NT2/D1 (cell line): ENCODE measurements at regions not wholly inside any gene's neighbourhood (a gene's known extent, or its start where the extent isn't known, plus 50 kb on each side); places are given as distances from the start of the nearest gene placed in this dataset.

Source experiments
- DNase-seq: peaks from one replicate; pipeline ENCODE4 v3.0.0-alpha.2; 2011; ENCODE audit warnings: low read depth, low spot score
- H3K27me3 ChIP-seq: 2 replicates; pipeline ENCODE4 v1.6.0; 2011; ENCODE audit warnings: mild to moderate bottlenecking; ENCODE audit not compliant: insufficient read length, insufficient read depth
- H3K36me3 ChIP-seq: 2 replicates; pipeline ENCODE4 v1.6.1; 2011; ENCODE audit warnings: mild to moderate bottlenecking, low read length, mixed read lengths; ENCODE audit not compliant: insufficient read depth, insufficient read length
- H3K4me1 ChIP-seq: 2 replicates; pipeline ENCODE4 v1.5.1; 2011; ENCODE audit not compliant: insufficient read depth, insufficient read length
- H3K4me3 ChIP-seq: 2 replicates; pipeline ENCODE4 v1.5.1; 2011; ENCODE audit warnings: low read depth; ENCODE audit not compliant: insufficient read length
- H3K9ac ChIP-seq: 2 replicates; pipeline ENCODE4 v1.6.0; 2011; ENCODE audit warnings: low read depth; ENCODE audit not compliant: insufficient read length
- H3K9me3 ChIP-seq: 2 replicates; pipeline ENCODE4 v1.5.1; 2011; ENCODE audit warnings: mild to moderate bottlenecking, low read length; ENCODE audit not compliant: insufficient read depth
- SUZ12 ChIP-seq: IDR thresholded peaks from 2 replicates; pipeline ENCODE4 v1.6.1; 2011; ENCODE audit not compliant: insufficient read length, insufficient read depth; ENCODE audit errors: extremely low read depth
- YY1 ChIP-seq: IDR thresholded peaks from 2 replicates; pipeline ENCODE4 v1.6.1; 2011; ENCODE audit not compliant: insufficient read length, insufficient read depth
- ZNF274 ChIP-seq: IDR thresholded peaks from 2 replicates; pipeline ENCODE4 v1.6.1; 2011; ENCODE audit warnings: mild to moderate bottlenecking, low read depth, low read length

- TF ChIP-seq SUZ12 (no peak), YY1 (no peak), ZNF274 (no peak)
- H3K4me1 ChIP-seq: no peaks in the 10 kb centered on the region
- no peaks in the 10 kb centered on the region for H3K36me3 ChIP-seq
- no peak overlapping the region for H3K9ac ChIP-seq
- DNase-seq: no peak
- no peaks in the 10 kb centered on the region for H3K9me3 ChIP-seq
- no peak overlapping the region for H3K4me3 ChIP-seq
- H3K27me3 ChIP-seq: no peaks in the 10 kb centered on the region
Observed at GRCh38 chr6:23611776-23612381, 514.1 kb upstream of the NRSN1 start.

GRCh38 chr6:23618366-23618765, 507.6 kb upstream of the NRSN1 start:
- TF ChIP-seq ZNF274 (no peak), YY1 (no peak), SUZ12 (no peak)
- no peaks in the 10 kb centered on the region for H3K9me3 ChIP-seq
- DNase-seq: no peak
- no peaks in the 10 kb centered on the region for H3K27me3 ChIP-seq
- H3K4me1 ChIP-seq: no peaks in the 10 kb centered on the region
- no peaks in the 10 kb centered on the region for H3K36me3 ChIP-seq
- H3K9ac ChIP-seq: no peak overlapping the region
- no peak overlapping the region for H3K4me3 ChIP-seq

- Histone ChIP-seq H3K4me3 (no peak overlapping the region), H3K36me3 (no peaks in the 10 kb centered on the region), H3K4me1 (no peaks in the 10 kb centered on the region), H3K9ac (no peak overlapping the region), H3K27me3 (no peaks in the 10 kb centered on the region), H3K9me3 (no peaks in the 10 kb centered on the region)
- TF ChIP-seq SUZ12 (no peak), ZNF274 (no peak), YY1 (no peak)
- DNase-seq: no peak
Observed at GRCh38 chr6:23620911-23621401, 505.1 kb upstream of the NRSN1 start.

GRCh38 chr6:23630726-23631635, 495.0 kb upstream of the NRSN1 start:
- TF ChIP-seq ZNF274 (no peak), YY1 (no peak), SUZ12 (no peak)
- no peaks in the 10 kb centered on the region for H3K4me1 ChIP-seq
- no peaks in the 10 kb centered on the region for H3K27me3 ChIP-seq
- no peaks in the 10 kb centered on the region for H3K9me3 ChIP-seq
- H3K36me3 ChIP-seq: no peaks in the 10 kb centered on the region
- H3K4me3 ChIP-seq: no peak overlapping the region
- no peak for DNase-seq
- H3K9ac ChIP-seq: no peak overlapping the region

GRCh38 chr6:23633996-23634395, 492.0 kb upstream of the NRSN1 start:
- no peak for DNase-seq
- TF ChIP-seq SUZ12 (no peak), YY1 (no peak), ZNF274 (no peak)
- Histone ChIP-seq H3K27me3 (no peaks in the 10 kb centered on the region), H3K36me3 (no peaks in the 10 kb centered on the region), H3K9ac (no peak overlapping the region), H3K4me3 (no peak overlapping the region), H3K9me3 (no peaks in the 10 kb centered on the region), H3K4me1 (no peaks in the 10 kb centered on the region)

- Histone ChIP-seq H3K4me1 (no peaks in the 10 kb centered on the region), H3K9me3 (no peaks in the 10 kb centered on the region), H3K36me3 (no peaks in the 10 kb centered on the region), H3K27me3 (no peaks in the 10 kb centered on the region), H3K9ac (no peak overlapping the region), H3K4me3 (no peak overlapping the region)
- no peak for DNase-seq
- no peak for TF ChIP-seq YY1
- no peak for TF ChIP-seq SUZ12
- TF ChIP-seq ZNF274: no peak
Observed at GRCh38 chr6:23635150-23635549, 490.9 kb upstream of the NRSN1 start.

- DNase-seq: no peak
- no peak for TF ChIP-seq ZNF274
- TF ChIP-seq YY1: no peak
- TF ChIP-seq SUZ12: no peak
Observed at GRCh38 chr6:23637296-23637695, 488.7 kb upstream of the NRSN1 start.

More at GRCh38 chr6:23637296-23637695, 488.7 kb upstream of the NRSN1 start:
- Histone ChIP-seq H3K9ac (no peak overlapping the region), H3K9me3 (no peaks in the 10 kb centered on the region), H3K36me3 (no peaks in the 10 kb centered on the region), H3K27me3 (no peaks in the 10 kb centered on the region), H3K4me1 (no peaks in the 10 kb centered on the region), H3K4me3 (no peak overlapping the region)
